NCI-H2196 treated with DMSO at 0.1 percent for 48 hours (cell line): ENCODE measurements at regions not wholly inside any gene's neighbourhood (a gene's known extent, or its start where the extent isn't known, plus 50 kb on each side); places are given as distances from the start of the nearest gene placed in this dataset.
"Not testable (repeated sequence)": the region's sequence is repeated elsewhere in the genome, so short reads cannot be mapped to it uniquely, and the experiment has no call there.

Experiments used
- DNase-seq: peaks from one replicate; lab custom pipeline; 2025; ENCODE audit not compliant: unreplicated experiment; lab: John Stamatoyannopoulos, UW

GRCh38 chr5:124203303-124203702 lies 543.1 kb downstream of the ZNF608 start:
- no peak for DNase-seq

GRCh38 chr5:124200381-124200780 lies 546.1 kb downstream of the ZNF608 start:
- no peak for DNase-seq

- DNase-seq = no peak
Observed at GRCh38 chr5:124199893-124200292, 546.5 kb downstream of the ZNF608 start.

GRCh38 chr5:124195411-124195810 lies 551.0 kb downstream of the ZNF608 start:
- no peak for DNase-seq

- no peak for DNase-seq
Observed at GRCh38 chr5:124194282-124194681, 552.2 kb downstream of the ZNF608 start.

GRCh38 chr5:124193371-124193789 lies 553.1 kb downstream of the ZNF608 start:
- no peak for DNase-seq

- no peak for DNase-seq
Observed at GRCh38 chr5:124192716-124193115, 553.7 kb downstream of the ZNF608 start.

- no peak for DNase-seq
Observed at GRCh38 chr5:124185716-124186115, 560.7 kb downstream of the ZNF608 start.

GRCh38 chr5:124182133-124182532 lies 564.3 kb downstream of the ZNF608 start:
- no peak for DNase-seq

GRCh38 chr5:124180875-124181461 lies 565.5 kb downstream of the ZNF608 start:
- DNase-seq = no peak

GRCh38 chr5:124180299-124180874 lies 566.1 kb downstream of the ZNF608 start:
- DNase-seq = no peak

GRCh38 chr5:124179819-124180218 lies 566.6 kb downstream of the ZNF608 start:
- DNase-seq = no peak

- no peak for DNase-seq
Observed at GRCh38 chr5:124178050-124178449, 568.4 kb downstream of the ZNF608 start.

GRCh38 chr5:124176692-124177091 lies 569.7 kb downstream of the ZNF608 start:
- DNase-seq = no peak

- no peak for DNase-seq
Observed at GRCh38 chr5:124173386-124173785, 573.1 kb downstream of the ZNF608 start.

- no peak for DNase-seq
Observed at GRCh38 chr5:124172389-124173003, 573.9 kb downstream of the ZNF608 start.

GRCh38 chr5:124168093-124168492 lies 578.3 kb downstream of the ZNF608 start:
- not testable (repeated sequence) for DNase-seq

- DNase-seq = peak; percentile 63
Observed at GRCh38 chr5:124162767-124163532, 583.5 kb downstream of the ZNF608 start.

- DNase-seq = no peak
Observed at GRCh38 chr5:124161266-124161665, 585.2 kb downstream of the ZNF608 start.

- no peak for DNase-seq
Observed at GRCh38 chr5:124160265-124160664, 586.2 kb downstream of the ZNF608 start.

- no peak for DNase-seq
Observed at GRCh38 chr5:124157320-124157719, 589.1 kb downstream of the ZNF608 start.
